Activated CD8-positive, alpha-beta T cell treated with anti-CD3 and anti-CD28 coated beads for 36 hours (primary cell): ENCODE measurements at regions not wholly inside any gene's neighbourhood (a gene's known extent, or its start where the extent isn't known, plus 50 kb on each side); places are given as distances from the start of the nearest gene placed in this dataset.

ENCODE experiments used
- ATAC-seq: fragments of 200-7000 bp; cut with Tn5 transposase; one replicate; pipeline ENCODE4 v1.10.0; 2021; ENCODE audit warnings: mild to moderate bottlenecking, moderate library complexity
- CTCF ChIA-PET: fragments of 350-600 bp; sonication (Branson Sonifier 250); formaldehyde crosslinking; loops from one replicate; lab custom pipeline; 2021; ENCODE audit warnings: antibody characterized with exemption; lab: Charles Lee
- POLR2A ChIA-PET: fragments of 350-600 bp; sonication (Branson Sonifier 250); formaldehyde crosslinking; loops from one replicate; lab custom pipeline; 2021; ENCODE audit warnings: antibody characterized with exemption; lab: Charles Lee
- DNase-seq: peaks from one replicate; pipeline ENCODE4 v3.0.0-alpha.2; 2020
- H3K27ac Mint-ChIP-seq: one replicate; pipeline ENCODE4 v1.8.0; 2021; ENCODE audit warnings: mild to moderate bottlenecking, mixed read lengths
- H3K27me3 Mint-ChIP-seq: one replicate; pipeline ENCODE4 v1.8.0; 2021; ENCODE audit warnings: mixed read lengths
- H3K36me3 Mint-ChIP-seq: one replicate; pipeline ENCODE4 v1.8.0; 2021; ENCODE audit warnings: low read depth, mixed read lengths
- H3K4me1 Mint-ChIP-seq: one replicate; pipeline ENCODE4 v1.8.0; 2021; ENCODE audit warnings: low read depth, mixed read lengths
- H3K4me3 Mint-ChIP-seq: one replicate; pipeline ENCODE4 v1.8.0; 2021; ENCODE audit warnings: mild to moderate bottlenecking, moderate library complexity, mixed read lengths
- H3K9me3 Mint-ChIP-seq: one replicate; pipeline ENCODE4 v1.8.0; 2021; ENCODE audit warnings: mixed read lengths
- CTCF ChIP-seq: fragments of 200-600 bp; IDR thresholded peaks from one replicate; pipeline ENCODE4 v1.8.0; 2022; ENCODE audit warnings: antibody characterized with exemption, mild to moderate bottlenecking
- intact Hi-C: fragments of 100-400 bp; cut with micrococcal nuclease; formaldehyde crosslinking; loops from one replicate; pipeline ENCODE4 v1.10.0; 2022

DNA sequence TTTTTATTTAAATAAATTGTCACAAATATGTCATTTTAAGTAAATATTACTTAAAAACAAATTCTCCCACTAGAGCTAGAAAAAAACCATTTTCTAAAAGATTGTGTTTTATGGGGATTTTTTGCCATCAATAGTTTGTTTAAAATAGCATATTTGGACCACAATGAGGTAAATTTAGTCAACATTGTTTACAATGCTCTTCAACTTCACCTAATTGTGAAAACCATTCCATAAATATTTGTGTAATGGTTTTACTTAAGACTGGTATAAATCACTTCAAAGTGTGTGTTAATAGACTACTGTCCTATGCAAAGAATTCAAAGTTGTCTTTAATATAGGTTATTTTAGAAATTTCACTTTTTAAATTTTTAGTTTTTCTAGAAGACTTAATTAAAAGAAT lies 1004.2 kb downstream of the PCDH18 start:
- DNase-seq (no peak), ATAC-seq (no peak)
- Mint-ChIP-seq H3K4me1 (no peaks in the 10 kb centered on the region), H3K4me3 (no peak overlapping the region), H3K36me3 (no peaks in the 10 kb centered on the region), H3K9me3 (no peaks in the 10 kb centered on the region), H3K27me3 (no peaks in the 10 kb centered on the region), H3K27ac (no peak overlapping the region)
- ChIA-PET CTCF (no interaction called here), POLR2A (no interaction called here)
- no peak for TF ChIP-seq CTCF
- intact Hi-C loops = no loop called here

DNA sequence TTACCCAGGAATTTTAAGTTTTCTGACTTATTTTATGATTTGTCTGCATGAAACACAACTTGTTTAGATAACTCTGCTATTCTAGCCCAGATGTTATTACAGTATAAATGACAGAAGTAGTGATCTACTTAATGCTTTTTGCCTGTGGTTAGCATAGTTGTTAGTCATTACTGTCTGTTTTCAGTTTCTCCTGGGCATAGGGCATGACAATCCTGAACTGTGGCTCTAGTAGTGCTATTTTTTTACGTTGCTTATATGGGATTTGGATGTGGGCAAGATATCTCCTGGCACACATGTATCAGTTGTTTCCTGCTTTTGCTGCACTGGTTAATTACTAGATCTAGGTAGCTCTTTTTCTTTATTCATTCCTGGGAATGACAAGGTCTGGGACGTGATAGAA lies 1005.8 kb downstream of the PCDH18 start:
- CTCF ChIA-PET = no interaction called here
- Mint-ChIP-seq H3K27me3 (no peaks in the 10 kb centered on the region), H3K27ac (no peak overlapping the region), H3K9me3 (no peaks in the 10 kb centered on the region), H3K4me3 (no peak overlapping the region), H3K36me3 (no peaks in the 10 kb centered on the region), H3K4me1 (no peaks in the 10 kb centered on the region)
- POLR2A ChIA-PET = no interaction called here
- no peak for ATAC-seq
- no peak for TF ChIP-seq CTCF
- DNase-seq = no peak
- intact Hi-C loops = no loop called here

DNA sequence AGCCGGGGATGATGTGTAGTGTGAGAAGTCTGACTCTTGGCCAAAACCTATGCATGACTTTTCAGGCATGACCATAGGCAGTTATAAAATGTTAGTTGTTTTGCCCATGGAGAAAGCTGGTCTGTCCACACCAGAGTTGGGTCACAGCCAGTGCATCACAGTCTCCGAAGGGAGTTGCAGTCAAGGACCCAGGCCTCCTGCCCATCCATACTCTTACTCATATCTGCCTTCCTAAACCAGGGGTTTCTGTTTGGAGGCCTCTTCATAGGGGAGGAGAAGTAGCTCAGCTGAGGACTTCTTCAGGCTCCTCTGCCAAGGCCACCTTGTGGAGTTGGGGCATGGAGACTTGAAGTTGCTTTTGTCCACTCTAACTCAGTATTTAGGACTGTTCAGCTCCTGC lies 1008.3 kb downstream of the PCDH18 start:
- POLR2A ChIA-PET = no interaction called here
- ATAC-seq (no peak), DNase-seq (no peak)
- no peak overlapping the region for H3K4me3 Mint-ChIP-seq
- no peaks in the 10 kb centered on the region for H3K27me3 Mint-ChIP-seq
- no peaks in the 10 kb centered on the region for H3K36me3 Mint-ChIP-seq
- TF ChIP-seq CTCF = no peak
- H3K27ac Mint-ChIP-seq = no peak overlapping the region
- intact Hi-C loops = no loop called here
- CTCF ChIA-PET = no interaction called here
- no peaks in the 10 kb centered on the region for H3K9me3 Mint-ChIP-seq
- H3K4me1 Mint-ChIP-seq = no peaks in the 10 kb centered on the region

- no peaks in the 10 kb centered on the region for H3K27me3 Mint-ChIP-seq
- ATAC-seq (no peak), DNase-seq (no peak)
- intact Hi-C loops = no loop called here
- no peaks in the 10 kb centered on the region for H3K36me3 Mint-ChIP-seq
- H3K4me1 Mint-ChIP-seq = no peaks in the 10 kb centered on the region
- no peak overlapping the region for H3K27ac Mint-ChIP-seq
- H3K4me3 Mint-ChIP-seq = no peak overlapping the region
- TF ChIP-seq CTCF = no peak
- POLR2A ChIA-PET = interaction anchor here (0.6 kb wide), 1 partner anchor 1532 kb away, joined by 3 read pairs; no protein-coding TSS in a partner anchor
- CTCF ChIA-PET = no interaction called here
- peaks cover 3% of the 10 kb centered on the region for H3K9me3 Mint-ChIP-seq
These were observed 1015.9 kb downstream of the PCDH18 start for GRCh38 chr4:136516371-136516770.

DNA sequence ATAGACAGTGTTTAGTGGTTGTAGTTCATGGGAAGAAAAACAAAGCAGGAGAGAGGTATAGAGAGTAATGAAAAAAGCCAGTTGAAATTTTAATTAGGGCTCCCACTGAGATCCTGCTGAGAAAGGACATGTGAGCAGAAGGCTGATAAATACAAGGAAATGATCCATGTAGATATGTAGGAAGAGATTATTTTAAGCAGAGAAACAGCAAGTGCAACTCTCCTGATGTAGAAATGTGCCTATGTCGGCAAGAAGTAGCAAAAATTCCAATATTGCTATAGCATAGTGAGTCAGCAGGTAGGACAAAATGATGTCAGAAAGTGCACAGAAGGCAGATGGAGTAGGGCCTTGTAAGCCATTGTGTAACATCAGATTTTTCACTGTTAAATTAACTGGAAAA lies 1027.3 kb downstream of the PCDH18 start:
- H3K27me3 Mint-ChIP-seq = no peaks in the 10 kb centered on the region
- DNase-seq = no peak
- POLR2A ChIA-PET = no interaction called here
- H3K27ac Mint-ChIP-seq = no peak overlapping the region
- H3K4me1 Mint-ChIP-seq = no peaks in the 10 kb centered on the region
- no peak for TF ChIP-seq CTCF
- no peak for ATAC-seq
- CTCF ChIA-PET = no interaction called here
- intact Hi-C loops = no loop called here
- H3K36me3 Mint-ChIP-seq = no peaks in the 10 kb centered on the region
- H3K4me3 Mint-ChIP-seq = no peak overlapping the region
- H3K9me3 Mint-ChIP-seq = peaks cover 3% of the 10 kb centered on the region
